ENCODE measurements at regions not wholly inside any gene's neighbourhood (a gene's known extent, or its start where the extent isn't known, plus 50 kb on each side); places are given as distances from the start of the nearest gene placed in this dataset.

DNA sequence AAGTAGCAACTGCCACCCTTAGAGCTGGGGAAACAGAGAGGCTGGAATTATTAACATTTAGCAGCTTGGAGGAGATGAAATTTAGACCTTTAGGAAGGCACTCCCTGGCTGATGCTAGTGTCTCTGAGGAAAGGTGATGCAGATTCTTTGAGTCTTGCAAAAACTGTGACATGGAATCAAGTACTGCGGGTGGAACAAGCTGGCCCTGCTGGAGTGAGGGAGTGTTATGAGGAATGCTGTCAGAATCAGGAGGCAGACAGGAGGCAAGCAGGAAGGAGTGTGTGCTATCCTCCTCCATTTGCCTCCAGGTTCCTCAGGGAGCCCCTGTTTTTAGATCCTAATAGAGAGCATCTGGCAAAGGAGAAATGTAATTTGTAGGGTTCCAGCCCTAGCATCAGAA, 391.7 kb upstream of the PITX2 start:
- TF ChIP-seq, protein P1, sequence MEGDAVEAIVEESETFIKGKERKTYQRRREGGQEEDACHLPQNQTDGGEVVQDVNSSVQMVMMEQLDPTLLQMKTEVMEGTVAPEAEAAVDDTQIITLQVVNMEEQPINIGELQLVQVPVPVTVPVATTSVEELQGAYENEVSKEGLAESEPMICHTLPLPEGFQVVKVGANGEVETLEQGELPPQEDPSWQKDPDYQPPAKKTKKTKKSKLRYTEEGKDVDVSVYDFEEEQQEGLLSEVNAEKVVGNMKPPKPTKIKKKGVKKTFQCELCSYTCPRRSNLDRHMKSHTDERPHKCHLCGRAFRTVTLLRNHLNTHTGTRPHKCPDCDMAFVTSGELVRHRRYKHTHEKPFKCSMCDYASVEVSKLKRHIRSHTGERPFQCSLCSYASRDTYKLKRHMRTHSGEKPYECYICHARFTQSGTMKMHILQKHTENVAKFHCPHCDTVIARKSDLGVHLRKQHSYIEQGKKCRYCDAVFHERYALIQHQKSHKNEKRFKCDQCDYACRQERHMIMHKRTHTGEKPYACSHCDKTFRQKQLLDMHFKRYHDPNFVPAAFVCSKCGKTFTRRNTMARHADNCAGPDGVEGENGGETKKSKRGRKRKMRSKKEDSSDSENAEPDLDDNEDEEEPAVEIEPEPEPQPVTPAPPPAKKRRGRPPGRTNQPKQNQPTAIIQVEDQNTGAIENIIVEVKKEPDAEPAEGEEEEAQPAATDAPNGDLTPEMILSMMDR (IDR thresholded peaks at IDR 0.05; ENCODE audit: poor library complexity): no peak
- TF ChIP-seq EZH2 (IDR thresholded peaks at IDR 0.05; ENCODE audit: borderline replicate concordance): no peak
- no peak for TF ChIP-seq EZH2phosphoT487 (IDR thresholded peaks at IDR 0.05; ENCODE audit: low read depth, severe bottlenecking, unreplicated experiment)
